ENCODE measurements at regions not wholly inside any gene's neighbourhood (a gene's known extent, or its start where the extent isn't known, plus 50 kb on each side); places are given as distances from the start of the nearest gene placed in this dataset.

- no peak for DNase-seq (ENCODE audit: low read depth, low spot score)
- no peak overlapping the region for H3K4me3 ChIP-seq (ENCODE audit: low read depth, low read length)
- in situ Hi-C loops (cut with HindIII; ENCODE audit: low sequenced_read_pairs) = no loop called here
- no peak for TF ChIP-seq CTCF (IDR thresholded peaks at IDR 0.05; ENCODE audit: low read depth, low read length)
Observed at GRCh38 chr10:121355161-121355560, 243.1 kb downstream of the FGFR2 start.

GRCh38 chr10:121356183-121356582 is 242.1 kb downstream of the FGFR2 start:
- H3K4me3 ChIP-seq (ENCODE audit: low read depth, low read length) = no peak overlapping the region
- DNase-seq (ENCODE audit: low read depth, low spot score) = no peak
- no peak for TF ChIP-seq CTCF (IDR thresholded peaks at IDR 0.05; ENCODE audit: low read depth, low read length)
- in situ Hi-C loops (cut with HindIII; ENCODE audit: low sequenced_read_pairs) = no loop called here

- H3K4me3 ChIP-seq (ENCODE audit: low read depth, low read length) = no peak overlapping the region
- no peak for TF ChIP-seq CTCF (IDR thresholded peaks at IDR 0.05; ENCODE audit: low read depth, low read length)
- no peak for DNase-seq (ENCODE audit: low read depth, low spot score)
- in situ Hi-C loops (cut with HindIII; ENCODE audit: low sequenced_read_pairs) = no loop called here
Observed at GRCh38 chr10:121357401-121357800, 240.8 kb downstream of the FGFR2 start.

- no peak for DNase-seq (ENCODE audit: low read depth, low spot score)
- in situ Hi-C loops (cut with HindIII; ENCODE audit: low sequenced_read_pairs) = no loop called here
- TF ChIP-seq CTCF (IDR thresholded peaks at IDR 0.05; ENCODE audit: low read depth, low read length) = no peak
- no peak overlapping the region for H3K4me3 ChIP-seq (ENCODE audit: low read depth, low read length)
Observed at GRCh38 chr10:121362026-121362425, 236.2 kb downstream of the FGFR2 start.

GRCh38 chr10:121365566-121365965 is 232.7 kb downstream of the FGFR2 start:
- DNase-seq (ENCODE audit: low read depth, low spot score) = no peak

GRCh38 chr10:121368347-121369025 is 229.8 kb downstream of the FGFR2 start:
- in situ Hi-C loops (cut with HindIII; ENCODE audit: low sequenced_read_pairs) = no loop called here
- no peak for TF ChIP-seq CTCF (IDR thresholded peaks at IDR 0.05; ENCODE audit: low read depth, low read length)
- H3K4me3 ChIP-seq (ENCODE audit: low read depth, low read length) = no peak overlapping the region
- no peak for DNase-seq (ENCODE audit: low read depth, low spot score)

More at GRCh38 chr10:121365566-121365965, 232.7 kb downstream of the FGFR2 start:
- TF ChIP-seq CTCF (IDR thresholded peaks at IDR 0.05; ENCODE audit: low read depth, low read length) = no peak
- in situ Hi-C loops (cut with HindIII; ENCODE audit: low sequenced_read_pairs) = no loop called here
- H3K4me3 ChIP-seq (ENCODE audit: low read depth, low read length) = no peak overlapping the region

Data from astrocyte of the spinal cord (primary cell).